ENCODE measurements at regions not wholly inside any gene's neighbourhood (a gene's known extent, or its start where the extent isn't known, plus 50 kb on each side); places are given as distances from the start of the nearest gene placed in this dataset.

DNA sequence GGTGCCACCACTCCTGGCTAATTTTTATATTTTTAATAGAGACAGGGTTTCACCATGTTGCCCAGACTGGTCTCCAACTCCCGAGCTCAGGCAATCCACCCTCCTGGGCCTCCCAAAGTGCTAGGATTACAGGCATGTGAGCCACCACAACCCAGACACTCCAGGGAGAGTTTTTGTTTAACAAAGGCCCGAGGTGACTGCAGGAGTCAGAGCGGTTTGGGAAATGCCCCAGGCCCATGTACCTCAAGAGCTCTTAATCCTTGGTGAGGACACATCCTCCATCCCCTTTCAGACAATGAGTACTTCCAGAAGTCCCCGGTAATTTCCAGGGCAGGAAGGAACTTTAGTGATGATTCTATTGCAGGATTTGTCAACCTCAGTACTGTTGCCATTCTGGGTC, 176.0 kb downstream of the ESRRB start:
- DNase-seq (ENCODE audit: low read depth), result no peak

- DNase-seq (ENCODE audit: low read depth), result no peak
Observed at GRCh38 chr14:76564471-76565422, 188.8 kb downstream of the ESRRB start.

DNA sequence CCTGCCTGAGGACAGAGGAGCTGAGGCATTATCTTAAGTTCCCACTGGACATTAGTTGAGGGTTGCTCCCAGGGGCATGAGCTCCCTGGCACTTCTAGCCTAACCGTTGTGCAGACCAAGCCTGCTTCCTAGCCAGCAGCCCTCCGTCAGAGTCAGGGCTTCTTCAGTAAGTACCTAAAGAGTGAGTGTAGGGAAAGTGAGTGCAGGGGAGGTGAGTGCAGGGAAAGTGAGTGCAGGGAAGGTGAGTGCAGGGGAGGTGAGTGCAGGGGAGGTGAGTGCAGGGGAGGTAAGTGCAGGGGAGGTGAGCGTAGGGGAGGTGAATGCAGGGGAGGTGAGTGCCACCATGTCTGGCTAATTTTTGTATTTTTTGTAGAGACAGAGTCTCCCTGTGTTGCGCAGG, 190.5 kb downstream of the ESRRB start:
- DNase-seq (ENCODE audit: low read depth), result no peak

DNA sequence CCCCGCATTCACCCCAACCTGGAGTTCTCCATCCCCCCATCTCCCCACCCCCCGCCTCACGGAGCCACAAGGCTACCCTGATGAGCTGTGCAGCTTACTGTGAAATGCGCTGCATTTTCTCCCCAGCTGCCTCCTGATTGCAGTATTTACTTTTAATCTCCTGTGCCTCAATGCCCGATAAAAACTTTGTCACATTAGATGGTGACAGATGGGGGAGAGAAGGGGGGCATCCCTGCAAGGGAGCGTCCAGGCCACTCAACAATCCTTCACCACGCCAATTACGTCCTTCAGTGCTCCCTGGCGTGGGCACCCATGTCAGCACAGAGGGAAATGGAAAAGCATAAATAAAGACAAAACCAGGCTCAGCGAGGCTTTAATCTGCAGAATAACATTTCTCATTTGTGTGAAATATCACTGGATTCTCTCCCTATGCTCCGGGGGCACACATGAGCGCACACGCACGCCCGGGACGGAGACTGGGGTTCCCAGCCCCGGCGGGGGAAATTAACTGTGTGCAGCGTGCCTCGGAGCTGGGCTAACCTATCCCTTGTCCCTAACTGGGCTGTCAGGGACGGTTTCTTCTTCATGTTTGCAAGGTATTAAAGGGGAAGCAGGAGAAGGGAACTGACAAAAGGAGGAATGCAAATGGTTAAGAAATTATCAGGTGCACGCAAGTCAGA, 186.7 kb upstream of the VASH1 start:
- no peak for DNase-seq (ENCODE audit: low read depth)

DNA sequence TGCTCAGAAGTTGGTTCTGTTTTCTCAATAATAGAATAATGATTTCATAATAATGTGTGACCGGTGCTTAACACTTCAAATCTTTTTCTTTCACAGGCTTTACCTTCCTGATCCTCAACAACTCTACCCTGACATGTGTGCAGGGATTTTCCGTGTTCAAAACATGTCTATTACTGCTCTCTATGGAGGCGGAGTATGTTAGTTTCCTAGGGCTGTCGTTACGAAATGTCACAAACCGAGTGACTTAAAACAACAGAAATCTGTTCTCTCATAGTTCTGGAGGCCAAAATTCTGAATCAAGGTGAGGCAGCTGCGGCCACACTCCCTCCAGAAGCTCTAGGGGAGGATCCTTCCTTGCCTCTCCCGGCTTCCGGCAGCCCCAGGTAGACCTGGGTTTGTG, 186.2 kb upstream of the VASH1 start:
- DNase-seq (ENCODE audit: low read depth), result no peak

GRCh38 chr14:76576047-76576741, 185.1 kb upstream of the VASH1 start:
- DNase-seq (ENCODE audit: low read depth), result no peak

DNA sequence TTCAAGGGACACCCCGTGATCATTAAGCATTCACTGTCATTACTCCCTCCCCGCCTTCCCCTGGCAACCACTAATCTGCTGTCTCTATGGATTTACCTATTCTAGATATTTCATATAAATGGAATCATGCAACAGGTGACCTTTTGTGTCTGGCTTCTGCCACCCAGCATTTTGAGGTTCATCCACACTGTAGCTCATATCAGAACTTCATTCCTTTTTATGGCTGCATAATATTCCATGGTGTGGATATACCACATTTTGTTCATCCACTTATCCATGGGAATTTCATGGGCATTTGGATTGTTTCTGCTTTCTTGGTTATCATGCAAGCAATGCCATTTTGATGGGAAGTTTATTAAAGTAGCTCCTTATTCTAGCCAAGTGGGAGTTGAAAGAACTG, 184.2 kb upstream of the VASH1 start:
- no peak for DNase-seq (ENCODE audit: low read depth)

DNA sequence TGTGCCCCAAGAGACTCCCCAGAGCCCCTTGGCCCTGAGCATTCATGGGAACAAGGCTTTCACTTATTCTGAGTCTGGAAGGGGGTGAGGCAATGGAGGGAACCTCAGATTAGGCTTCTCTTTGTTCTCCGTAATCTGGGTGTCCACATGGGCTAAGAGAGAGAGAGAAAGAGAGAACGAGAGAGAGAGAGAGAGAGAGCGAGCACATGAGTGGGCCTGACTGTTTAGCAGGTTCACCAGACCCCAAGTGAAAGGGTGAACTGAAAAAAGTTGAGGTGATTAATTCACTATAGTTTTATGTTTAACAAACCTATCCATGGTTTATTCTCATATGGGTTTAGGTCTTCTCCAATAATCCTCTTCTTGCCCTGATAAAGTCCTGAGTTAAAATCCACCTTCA, 183.4 kb upstream of the VASH1 start:
- no peak for DNase-seq (ENCODE audit: low read depth)

DNA sequence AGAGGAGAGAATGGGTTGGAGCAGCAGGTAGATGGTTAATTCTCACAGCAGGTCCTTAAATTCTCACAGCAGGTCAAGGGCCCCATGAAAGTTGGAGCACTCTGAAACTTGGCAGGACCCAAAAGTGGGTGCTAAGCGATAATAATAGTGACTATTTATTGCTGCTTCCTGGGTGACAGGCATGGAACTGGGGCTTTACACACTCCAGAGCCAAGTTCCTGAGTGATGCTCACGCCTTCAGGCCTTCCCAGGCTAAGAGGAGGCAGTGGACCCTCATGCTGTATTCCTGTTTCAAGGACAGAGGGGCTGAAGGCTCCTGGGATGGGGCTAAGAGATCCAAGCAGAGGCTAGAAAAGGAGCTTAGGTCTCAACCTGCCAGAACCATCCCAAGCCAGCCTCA, 180.9 kb upstream of the VASH1 start:
- DNase-seq (ENCODE audit: low read depth), result no peak

DNA sequence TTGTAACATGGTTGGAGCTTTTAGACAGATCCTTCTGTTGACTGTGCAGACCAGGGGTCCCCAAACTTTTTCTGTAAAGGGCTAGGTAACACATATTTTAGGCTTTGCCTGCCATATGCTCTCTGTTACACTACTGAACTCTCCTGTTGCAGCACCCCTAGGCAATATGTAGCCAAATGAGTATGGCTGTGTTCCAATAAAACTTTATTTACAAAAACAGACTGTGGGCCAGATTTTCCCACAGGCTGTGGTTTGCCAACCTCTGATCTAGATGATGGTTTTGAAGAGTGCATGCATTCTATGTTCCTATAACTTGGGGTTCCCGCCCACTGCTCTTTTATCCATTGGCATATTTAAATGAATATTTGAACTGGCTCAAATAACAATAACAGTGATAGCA, 180.3 kb upstream of the VASH1 start:
- DNase-seq (ENCODE audit: low read depth), result no peak

DNA sequence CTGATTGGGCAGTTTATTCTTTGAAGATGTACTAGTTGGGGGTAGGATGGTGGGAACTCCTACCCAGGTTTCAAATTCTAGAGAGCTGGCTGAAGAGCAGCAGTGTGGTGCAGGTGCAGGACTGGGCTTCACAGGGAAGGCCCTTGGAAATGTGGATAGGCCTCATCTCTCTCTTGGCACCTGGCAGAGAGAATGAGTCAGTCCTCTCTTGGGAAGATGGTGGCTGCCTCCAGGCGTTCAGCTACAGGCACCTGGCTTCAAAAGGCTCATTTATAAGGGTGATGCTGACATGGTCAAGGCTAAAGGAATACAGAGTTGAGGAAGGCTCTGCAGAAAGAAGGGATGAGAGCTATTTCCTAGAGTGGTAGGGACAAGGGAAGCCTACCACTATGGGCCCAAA, 179.7 kb upstream of the VASH1 start:
- DNase-seq (ENCODE audit: low read depth), result no peak

DNA sequence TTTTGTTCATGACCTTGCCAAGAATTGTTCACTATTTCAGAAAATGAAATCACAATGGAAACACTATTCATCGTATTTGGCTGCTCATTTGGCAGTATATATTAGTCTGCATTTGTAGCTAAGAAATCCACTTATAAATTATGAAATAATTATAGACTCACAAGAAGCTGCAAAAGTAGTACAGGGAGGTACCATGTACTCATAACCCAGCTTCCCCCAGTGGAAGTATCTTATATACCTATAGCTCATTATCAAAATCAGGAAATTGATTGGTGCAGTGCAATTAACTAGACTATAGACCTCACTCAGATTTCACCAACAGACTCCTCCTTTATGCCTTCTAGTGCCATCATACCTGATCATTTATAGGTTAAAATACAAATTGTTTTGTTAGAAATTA, 178.8 kb upstream of the VASH1 start:
- no peak for DNase-seq (ENCODE audit: low read depth)

DNA sequence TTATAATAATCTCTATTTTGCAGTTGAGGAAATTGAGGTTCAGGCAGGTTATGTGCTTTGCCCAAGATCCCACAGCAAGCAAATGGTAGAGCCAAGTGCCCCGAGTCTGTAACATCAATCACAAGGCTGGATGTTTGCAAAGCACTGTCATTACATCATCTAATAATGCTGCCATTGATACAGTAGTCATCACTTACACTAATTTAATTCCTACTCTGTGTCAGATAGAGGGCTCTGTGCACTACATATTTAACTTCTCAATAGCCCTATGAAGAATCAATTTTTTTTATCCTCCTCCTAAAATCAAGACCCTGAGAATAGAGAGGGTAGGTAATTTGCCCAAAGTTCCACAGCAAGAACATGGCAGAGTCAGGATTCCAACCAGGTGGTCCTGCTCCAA, 178.1 kb upstream of the VASH1 start:
- DNase-seq (ENCODE audit: low read depth), result no peak

- no peak for DNase-seq (ENCODE audit: low read depth)
Observed at GRCh38 chr14:76583805-76584204, 177.5 kb upstream of the VASH1 start.

DNA sequence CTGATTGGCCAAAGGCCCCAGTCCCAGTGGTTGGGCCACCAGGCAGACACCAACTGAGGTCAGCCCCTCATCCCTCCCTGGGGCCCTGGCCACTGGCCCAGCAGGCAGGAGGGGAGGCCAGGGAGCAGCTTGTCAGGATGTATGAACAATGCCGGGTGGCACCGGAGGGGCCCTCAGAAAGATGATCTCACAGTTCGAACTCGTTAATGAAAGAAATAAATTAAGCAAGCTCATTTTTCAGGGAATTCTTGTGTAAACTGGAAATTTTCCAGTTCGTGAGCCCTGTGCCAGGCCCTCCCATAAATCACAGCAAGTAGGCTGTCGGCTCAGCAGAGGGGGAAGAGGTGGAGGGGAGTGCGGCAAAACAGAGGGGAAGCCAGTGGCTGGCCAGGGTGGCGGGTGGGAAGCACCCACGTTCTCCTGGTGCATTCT, 177.0 kb upstream of the VASH1 start:
- DNase-seq (ENCODE audit: low read depth), result no peak

DNA sequence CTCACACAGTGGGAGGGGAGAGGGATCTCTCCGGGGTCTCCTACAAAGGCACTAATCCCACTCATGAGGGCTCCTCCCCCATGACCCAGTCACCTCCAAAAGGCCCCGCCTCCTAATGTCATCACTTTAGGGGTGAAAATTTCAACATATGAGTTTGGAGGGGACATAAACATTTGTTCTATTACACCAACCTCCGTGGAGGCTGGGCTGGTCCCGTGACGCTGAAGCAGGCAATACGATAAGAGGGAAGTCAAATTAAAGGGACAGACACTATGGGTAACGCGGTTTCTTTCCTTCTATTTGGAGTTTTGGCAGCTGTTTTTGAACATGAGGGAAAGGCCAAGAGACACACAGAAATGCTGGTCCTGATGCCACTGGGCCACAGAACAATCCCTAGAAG, 175.7 kb upstream of the VASH1 start:
- DNase-seq (ENCODE audit: low read depth), result no peak

DNA sequence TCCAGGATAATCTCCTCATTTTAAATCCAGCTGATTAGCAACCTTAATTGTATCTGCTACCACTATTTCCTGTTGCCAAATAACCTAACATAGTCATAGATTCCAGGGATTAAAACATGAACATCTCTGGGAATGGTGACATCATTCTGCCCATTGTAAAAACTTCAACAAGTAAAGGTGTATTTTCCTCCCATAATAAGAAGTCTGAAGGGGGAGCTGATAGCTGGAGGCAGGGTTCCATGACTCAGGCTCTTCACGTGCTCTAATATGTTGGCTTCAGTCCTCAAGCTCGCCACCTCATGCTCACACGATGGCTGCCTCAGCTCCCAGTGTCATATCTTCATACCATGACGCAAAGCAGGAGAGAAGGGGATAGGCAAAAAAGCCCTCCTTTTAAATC, 172.0 kb upstream of the VASH1 start:
- DNase-seq (ENCODE audit: low read depth), result no peak

- DNase-seq (ENCODE audit: low read depth), result no peak
Observed at GRCh38 chr14:76591266-76591665, 170.0 kb upstream of the VASH1 start.

- no peak for DNase-seq (ENCODE audit: low read depth)
Observed at GRCh38 chr14:76595266-76595665, 166.0 kb upstream of the VASH1 start.

DNA sequence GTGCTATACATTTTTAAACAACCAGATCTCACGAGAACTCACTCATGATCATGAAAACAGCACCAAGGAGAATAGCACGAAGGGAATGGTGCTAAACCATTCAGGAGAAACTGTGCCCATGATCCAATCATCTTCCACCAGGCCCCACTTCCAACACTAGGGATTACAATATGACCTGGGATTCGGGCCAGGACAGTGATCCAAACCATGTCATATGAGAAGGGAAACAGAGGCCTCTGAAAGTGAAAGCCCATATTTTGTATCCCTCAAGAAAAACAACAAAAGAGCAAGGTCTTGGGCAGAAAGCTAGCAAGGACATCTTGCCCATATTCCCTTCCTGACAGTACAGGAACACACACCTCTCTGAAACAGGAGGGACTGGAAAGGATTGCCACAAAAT, 163.9 kb upstream of the VASH1 start:
- DNase-seq (ENCODE audit: low read depth), result no peak

- no peak for DNase-seq (ENCODE audit: low read depth)
Observed at GRCh38 chr14:76599141-76599540, 162.1 kb upstream of the VASH1 start.

DNA sequence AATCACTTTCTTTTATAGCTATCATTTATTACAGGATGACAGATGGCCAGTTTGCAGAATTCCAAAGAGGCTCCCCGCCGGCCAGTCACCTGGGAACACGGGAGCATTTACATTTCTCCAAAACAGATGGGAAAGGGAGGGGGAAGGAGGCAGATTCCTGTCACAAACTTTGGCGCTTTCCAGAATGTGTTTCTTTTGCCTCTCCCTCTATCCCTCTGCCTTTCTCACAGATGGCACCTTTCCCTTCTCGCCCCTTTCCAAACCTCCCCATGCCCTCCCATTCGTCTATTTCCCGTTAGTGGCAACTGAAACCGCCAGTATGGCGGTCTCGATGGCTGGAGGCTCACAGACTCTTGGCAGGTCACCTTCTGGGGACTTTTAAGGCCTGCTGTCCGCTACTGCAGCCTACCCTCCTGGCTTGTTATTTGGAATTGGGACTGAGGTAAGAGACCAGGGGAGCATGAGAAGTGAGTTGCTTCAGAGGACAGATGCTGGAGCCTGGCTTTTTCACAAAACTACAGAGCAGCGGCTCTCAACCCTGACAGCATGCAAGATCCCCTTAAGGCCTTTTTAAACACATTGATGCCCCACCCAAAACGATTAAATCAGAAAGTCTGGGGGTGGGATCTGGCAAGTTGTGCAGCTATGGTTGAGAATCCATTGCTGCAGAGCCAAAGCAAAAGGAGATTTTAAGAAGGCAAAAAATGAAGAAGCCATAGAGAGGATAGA, 161.5 kb upstream of the VASH1 start:
- DNase-seq (ENCODE audit: low read depth), result no peak

Measured in stimulated activated CD8-positive, alpha-beta memory T cell treated with anti-CD3 and anti-CD28 coated beads, Interleukin-12 subunit alpha, Interleukin-12 subunit beta, amount 100 ng/mL, for 1 hour (primary cell).